ENCODE measurements at regions not wholly inside any gene's neighbourhood (a gene's known extent, or its start where the extent isn't known, plus 50 kb on each side); places are given as distances from the start of the nearest gene placed in this dataset.

GRCh38 chr17:68195667-68196393 lies 52.0 kb upstream of the AMZ2 start:
- no peak overlapping the region for H3K27ac ChIP-seq (ENCODE audit: low read length)
- no peak for ATAC-seq
- H3K4me3 Mint-ChIP-seq, result peak overlapping the region; percentile 77
- peaks cover 0 to 20% of the 10 kb centered on the region in 2 donors for H3K27me3 Mint-ChIP-seq (ENCODE audit: low read depth in 2 of 2)
- no peaks in the 10 kb centered on the region for H3K9me3 ChIP-seq (ENCODE audit: control insufficient read depth, insufficient read depth, low read length)
- DNase-seq, result peak in 1 of 2 donors; percentile 49
- H3K36me3 ChIP-seq (ENCODE audit: control insufficient read depth, insufficient read depth, low read length), result no peaks in the 10 kb centered on the region
- no peaks in the 10 kb centered on the region for H3K9me3 Mint-ChIP-seq
- peaks cover 22 to 47% of the 10 kb centered on the region in 2 donors for H3K4me1 Mint-ChIP-seq
- H3K27ac Mint-ChIP-seq, result peak overlapping the region in 1 of 2 donors; percentile 69
- no peaks in the 10 kb centered on the region for H3K36me3 Mint-ChIP-seq
- TF ChIP-seq CTCF (IDR thresholded peaks at IDR 0.05), result no peak
- peak overlapping the region; percentile 26 for H3K4me3 ChIP-seq (ENCODE audit: low read length)
- peaks cover 32% of the 10 kb centered on the region for H3K27me3 ChIP-seq (ENCODE audit: control insufficient read depth, insufficient read depth, low read length)
- 20% methylated on average over 27 of the region's 27 CpGs for WGBS (ENCODE audit: insufficient coverage)
- intact Hi-C loops (cut with micrococcal nuclease), result no loop called here
- peaks cover 51% of the 10 kb centered on the region for H3K4me1 ChIP-seq (ENCODE audit: control insufficient read depth, insufficient read depth, low read length)

GRCh38 chr17:68196394-68197090 lies 51.3 kb upstream of the AMZ2 start:
- Mint-ChIP-seq H3K4me1 (peaks cover 23 to 52% of the 10 kb centered on the region in 2 donors), H3K27ac (peak overlapping the region in 1 of 2 donors; percentile 69), H3K36me3 (no peaks in the 10 kb centered on the region), H3K4me3 (peak overlapping the region; percentile 86), H3K9me3 (no peaks in the 10 kb centered on the region), H3K27me3 (ENCODE audit: low read depth in 2 of 2) (peaks cover 0 to 20% of the 10 kb centered on the region in 2 donors)
- Histone ChIP-seq H3K36me3 (ENCODE audit: control insufficient read depth, insufficient read depth, low read length) (no peaks in the 10 kb centered on the region), H3K27ac (ENCODE audit: low read length) (no peak overlapping the region), H3K9me3 (ENCODE audit: control insufficient read depth, insufficient read depth, low read length) (no peaks in the 10 kb centered on the region), H3K27me3 (ENCODE audit: control insufficient read depth, insufficient read depth, low read length) (peaks cover 32% of the 10 kb centered on the region), H3K4me3 (ENCODE audit: low read length) (peak overlapping the region; percentile 38), H3K4me1 (ENCODE audit: control insufficient read depth, insufficient read depth, low read length) (peaks cover 57% of the 10 kb centered on the region)
- WGBS (ENCODE audit: insufficient coverage), result under 1% methylated on average over 63 of the region's 63 CpGs
- intact Hi-C loops (cut with micrococcal nuclease), result no loop called here
- no peak for TF ChIP-seq CTCF (IDR thresholded peaks at IDR 0.05)
- DNase-seq (peak in 1 of 2 donors; percentile 35), ATAC-seq (no peak)

GRCh38 chr17:68197091-68197996 lies 50.5 kb upstream of the AMZ2 start:
- 3% methylated on average over 53 of the region's 53 CpGs for WGBS (ENCODE audit: insufficient coverage)
- TF ChIP-seq CTCF (IDR thresholded peaks at IDR 0.05), result no peak
- Histone ChIP-seq H3K4me1 (ENCODE audit: control insufficient read depth, insufficient read depth, low read length) (peaks cover 57% of the 10 kb centered on the region), H3K27me3 (ENCODE audit: control insufficient read depth, insufficient read depth, low read length) (peaks cover 32% of the 10 kb centered on the region), H3K4me3 (ENCODE audit: low read length) (peak overlapping the region; percentile 38), H3K27ac (ENCODE audit: low read length) (no peak overlapping the region), H3K9me3 (ENCODE audit: control insufficient read depth, insufficient read depth, low read length) (no peaks in the 10 kb centered on the region), H3K36me3 (ENCODE audit: control insufficient read depth, insufficient read depth, low read length) (no peaks in the 10 kb centered on the region)
- peaks cover 20 to 52% of the 10 kb centered on the region in 2 donors for H3K4me1 Mint-ChIP-seq
- intact Hi-C loops (cut with micrococcal nuclease), result no loop called here
- peak overlapping the region; percentile 86 for H3K4me3 Mint-ChIP-seq
- DNase-seq, result peak in 1 of 2 donors; percentile 60
- peak overlapping the region in 1 of 2 donors; percentile 20 for H3K27ac Mint-ChIP-seq
- no peaks in the 10 kb centered on the region for H3K9me3 Mint-ChIP-seq
- peak in 1 of 3 donors; percentile 8 for ATAC-seq
- H3K27me3 Mint-ChIP-seq (ENCODE audit: low read depth in 2 of 2), result peaks cover 0 to 20% of the 10 kb centered on the region in 2 donors
- no peaks in the 10 kb centered on the region for H3K36me3 Mint-ChIP-seq
